Breast epithelium (tissue), 3 donors: ENCODE measurements at regions not wholly inside any gene's neighbourhood (a gene's known extent, or its start where the extent isn't known, plus 50 kb on each side); places are given as distances from the start of the nearest gene placed in this dataset.

ENCODE experiments used
- CTCF ChIP-seq, 3 donors: fragments of 450-650 bp; IDR thresholded peaks; one replicate each; pipeline ENCODE4 v1.5.1; 2016 to 2017; ENCODE audit warnings: antibody characterized with exemption in 3 of 3, mild to moderate bottlenecking in 3 of 3, moderate library complexity in 3 of 3
- POLR2A ChIP-seq: fragments of 450-650 bp; IDR thresholded peaks from one replicate; pipeline ENCODE4 v1.6.1; 2016; ENCODE audit warnings: antibody characterized with exemption, mild to moderate bottlenecking, moderate library complexity

- no peak for TF ChIP-seq CTCF (IDR thresholded peaks at IDR 0.05)
- TF ChIP-seq POLR2A: no peak
Observed at GRCh38 chr9:106799152-106799551, 63.8 kb upstream of the ZNF462 start.
